H1 (cell line): ENCODE measurements at regions not wholly inside any gene's neighbourhood (a gene's known extent, or its start where the extent isn't known, plus 50 kb on each side); places are given as distances from the start of the nearest gene placed in this dataset.

ENCODE experiments used
- CHD7 ChIP-seq: fragments of 300-600 bp; sonication (generic); IDR thresholded peaks from 2 replicates; pipeline ENCODE4 v1.7.1; 2012; ENCODE audit warnings: low read length, moderate library complexity, mild to moderate bottlenecking, inconsistent platforms; ENCODE audit not compliant: insufficient replicate concordance

DNA sequence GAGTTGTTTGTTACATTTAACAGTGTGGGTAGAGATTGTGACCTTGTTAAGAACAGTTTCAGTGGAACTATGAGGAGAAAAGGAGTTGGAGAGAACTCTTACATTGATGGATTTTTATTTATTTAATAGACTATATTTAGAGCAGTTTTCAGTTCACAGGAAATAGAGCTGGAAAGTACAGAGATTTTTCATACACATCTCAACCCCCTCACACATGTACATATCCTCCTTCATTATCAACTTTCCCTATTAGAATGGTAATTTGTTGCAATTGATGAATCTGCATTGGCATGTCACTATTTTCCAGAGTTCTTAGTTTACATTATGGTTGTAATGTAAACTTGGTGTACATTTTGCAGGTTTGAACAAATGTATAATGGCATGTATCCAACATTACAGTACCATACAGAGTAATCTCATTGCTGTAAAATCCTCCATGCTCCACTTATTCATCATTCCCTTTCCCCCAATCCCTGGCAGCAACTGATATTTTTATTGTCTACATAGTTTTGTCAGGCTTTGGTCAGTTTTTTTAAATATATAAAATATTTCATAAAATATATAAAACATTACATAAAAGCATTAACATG lies 756.6 kb upstream of the DPPA4 start (continued):
- no peak for TF ChIP-seq CHD7
